Stomach (tissue), 4 donors: ENCODE measurements at regions not wholly inside any gene's neighbourhood (a gene's known extent, or its start where the extent isn't known, plus 50 kb on each side); places are given as distances from the start of the nearest gene placed in this dataset.

ENCODE experiments used
- CTCF ChIP-seq, 7 experiments: fragments of 450-650 bp in 4 of 7; fragments of 200-600 bp in 3 of 7; sonication (generic) in 3 of 7; IDR thresholded peaks; one replicate each; pipeline ENCODE4 v1.5.1; 2016 to 2019; ENCODE audit warnings: antibody characterized with exemption in 7 of 7, control low read depth in 2 of 7, mild to moderate bottlenecking in 1 of 7
- EP300 ChIP-seq: sonication (generic); formaldehyde crosslinking; IDR thresholded peaks from one replicate; pipeline ENCODE4 v1.6.1; 2017; ENCODE audit warnings: antibody characterized with exemption
- POLR2A ChIP-seq, 4 donors: fragments of 450-650 bp; IDR thresholded peaks; one replicate each; pipeline ENCODE4 v1.6.1; 2016; ENCODE audit warnings: antibody characterized with exemption in 4 of 4, control low read depth in 2 of 4, mild to moderate bottlenecking in 1 of 4, moderate library complexity in 1 of 4
- POLR2AphosphoS5 ChIP-seq, 3 donors: sonication (generic); formaldehyde crosslinking; IDR thresholded peaks; one replicate each; pipeline ENCODE4 v1.6.1; 2016; ENCODE audit warnings: antibody characterized with exemption in 3 of 3

GRCh38 chr7:128166603-128167041 lies 74.5 kb upstream of the LEP start:
- no peak for TF ChIP-seq EP300
- no peak for TF ChIP-seq CTCF (IDR thresholded peaks at IDR 0.05)
- no peak for TF ChIP-seq POLR2A (IDR thresholded peaks at IDR 0.05)
- no peak for TF ChIP-seq POLR2AphosphoS5 (IDR thresholded peaks at IDR 0.05)
